Cardiac fibroblast (primary cell): ENCODE measurements at regions not wholly inside any gene's neighbourhood (a gene's known extent, or its start where the extent isn't known, plus 50 kb on each side); places are given as distances from the start of the nearest gene placed in this dataset.

Experiments
- DNase-seq, 2 donors: peaks; one replicate each; pipeline versions ENCODE4 v3.0.0 to v3.0.0-alpha.2; 2010; ENCODE audit warnings: low read depth in 2 of 2
- H3K4me3 ChIP-seq, 2 donors: replicated peaks in 1 of 2; 1 replicate in 1 of 2; 2 replicates in 1 of 2; pipeline ENCODE4 v1.5.1; 2011; ENCODE audit warnings: low read depth in 2 of 2, low read length in 2 of 2, mild to moderate bottlenecking in 2 of 2, moderate library complexity in 1 of 2
- TF ChIP-seq, protein P1 (sequence below): IDR thresholded peaks from one replicate; pipeline ENCODE4 v1.5.1; 2011; ENCODE audit warnings: low read depth, mild to moderate bottlenecking, low read length, inconsistent platforms

DNA sequence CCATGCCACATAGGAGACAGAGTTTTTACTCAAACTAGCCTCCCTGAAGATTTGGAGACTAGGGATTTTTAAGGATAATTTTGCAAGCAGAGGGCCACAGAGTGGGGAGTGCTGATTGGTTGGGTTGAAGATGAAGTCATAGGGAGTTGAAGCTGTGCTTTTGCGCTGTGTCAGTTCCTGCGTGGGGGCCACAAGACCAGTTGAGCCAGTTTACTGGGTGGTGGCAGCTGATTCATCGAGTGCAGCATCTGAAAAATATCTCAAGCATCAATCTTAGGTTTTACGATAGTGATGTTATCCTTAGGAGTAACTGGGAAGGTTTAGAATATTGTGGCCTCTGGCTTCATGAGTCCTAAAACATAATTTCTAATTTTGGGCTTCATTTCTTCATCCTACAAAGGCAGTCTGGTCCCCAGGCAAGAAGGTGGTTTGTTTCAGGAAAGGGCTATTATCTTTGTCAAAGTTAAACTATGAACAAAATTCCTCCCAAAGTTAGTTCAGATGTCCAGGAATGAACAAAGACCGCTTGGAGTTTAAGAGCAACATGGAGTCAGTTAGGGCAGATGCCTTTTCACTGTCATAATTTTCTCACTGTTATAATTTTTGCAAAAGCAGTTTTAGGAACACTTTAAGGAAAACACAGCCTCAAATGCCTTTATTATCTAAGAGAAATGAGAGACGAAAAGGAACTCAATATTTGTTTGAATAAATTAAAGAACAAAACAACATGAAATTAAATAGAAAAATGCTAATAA, 960.8 kb upstream of the PRKX start:
- no peak for DNase-seq
- H3K4me3 ChIP-seq = no peak overlapping the region
- TF ChIP-seq, protein P1, sequence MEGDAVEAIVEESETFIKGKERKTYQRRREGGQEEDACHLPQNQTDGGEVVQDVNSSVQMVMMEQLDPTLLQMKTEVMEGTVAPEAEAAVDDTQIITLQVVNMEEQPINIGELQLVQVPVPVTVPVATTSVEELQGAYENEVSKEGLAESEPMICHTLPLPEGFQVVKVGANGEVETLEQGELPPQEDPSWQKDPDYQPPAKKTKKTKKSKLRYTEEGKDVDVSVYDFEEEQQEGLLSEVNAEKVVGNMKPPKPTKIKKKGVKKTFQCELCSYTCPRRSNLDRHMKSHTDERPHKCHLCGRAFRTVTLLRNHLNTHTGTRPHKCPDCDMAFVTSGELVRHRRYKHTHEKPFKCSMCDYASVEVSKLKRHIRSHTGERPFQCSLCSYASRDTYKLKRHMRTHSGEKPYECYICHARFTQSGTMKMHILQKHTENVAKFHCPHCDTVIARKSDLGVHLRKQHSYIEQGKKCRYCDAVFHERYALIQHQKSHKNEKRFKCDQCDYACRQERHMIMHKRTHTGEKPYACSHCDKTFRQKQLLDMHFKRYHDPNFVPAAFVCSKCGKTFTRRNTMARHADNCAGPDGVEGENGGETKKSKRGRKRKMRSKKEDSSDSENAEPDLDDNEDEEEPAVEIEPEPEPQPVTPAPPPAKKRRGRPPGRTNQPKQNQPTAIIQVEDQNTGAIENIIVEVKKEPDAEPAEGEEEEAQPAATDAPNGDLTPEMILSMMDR = no peak

DNA sequence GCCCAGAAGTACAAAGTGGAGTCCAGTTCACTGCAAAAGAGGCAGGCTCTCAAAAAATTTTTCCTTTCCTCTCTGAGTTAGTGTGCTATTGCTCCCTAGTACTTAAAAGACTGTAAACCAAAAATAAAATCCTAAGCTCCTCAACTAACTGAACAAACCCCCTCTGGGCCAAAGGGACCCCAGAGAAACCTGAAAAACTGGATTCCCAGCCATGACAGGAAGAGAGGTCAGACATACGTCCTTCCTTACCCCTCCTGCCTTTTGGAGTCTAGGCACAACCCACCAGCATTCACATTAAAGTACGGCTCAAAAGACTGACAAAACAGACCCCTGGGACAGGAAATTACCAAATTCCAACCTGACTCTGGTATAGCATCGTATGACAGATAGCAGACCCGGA, 957.9 kb upstream of the PRKX start:
- no peak overlapping the region for H3K4me3 ChIP-seq
- no peak for DNase-seq
- TF ChIP-seq, protein P1 = no peak

DNA sequence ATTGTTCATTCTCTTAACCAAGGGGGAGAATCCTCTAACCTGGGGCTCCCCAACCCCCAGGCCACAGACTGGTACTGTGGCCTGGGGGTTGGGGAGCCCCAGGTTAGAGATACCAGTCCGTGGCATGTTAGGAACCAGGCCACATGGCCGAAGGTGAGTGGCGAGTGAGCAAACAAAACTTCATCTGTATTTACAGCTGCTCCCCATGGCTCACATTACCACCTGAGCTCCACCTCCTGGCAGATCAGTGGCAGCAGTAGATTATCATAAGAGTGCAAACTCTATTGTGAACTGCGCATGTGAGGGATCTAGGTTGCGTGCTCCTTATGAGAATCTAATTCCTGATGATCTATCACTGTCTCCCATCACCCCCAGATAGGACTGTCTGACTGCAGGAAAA, 957.2 kb upstream of the PRKX start:
- TF ChIP-seq, protein P1 = no peak
- no peak for DNase-seq
- no peak overlapping the region for H3K4me3 ChIP-seq

DNA sequence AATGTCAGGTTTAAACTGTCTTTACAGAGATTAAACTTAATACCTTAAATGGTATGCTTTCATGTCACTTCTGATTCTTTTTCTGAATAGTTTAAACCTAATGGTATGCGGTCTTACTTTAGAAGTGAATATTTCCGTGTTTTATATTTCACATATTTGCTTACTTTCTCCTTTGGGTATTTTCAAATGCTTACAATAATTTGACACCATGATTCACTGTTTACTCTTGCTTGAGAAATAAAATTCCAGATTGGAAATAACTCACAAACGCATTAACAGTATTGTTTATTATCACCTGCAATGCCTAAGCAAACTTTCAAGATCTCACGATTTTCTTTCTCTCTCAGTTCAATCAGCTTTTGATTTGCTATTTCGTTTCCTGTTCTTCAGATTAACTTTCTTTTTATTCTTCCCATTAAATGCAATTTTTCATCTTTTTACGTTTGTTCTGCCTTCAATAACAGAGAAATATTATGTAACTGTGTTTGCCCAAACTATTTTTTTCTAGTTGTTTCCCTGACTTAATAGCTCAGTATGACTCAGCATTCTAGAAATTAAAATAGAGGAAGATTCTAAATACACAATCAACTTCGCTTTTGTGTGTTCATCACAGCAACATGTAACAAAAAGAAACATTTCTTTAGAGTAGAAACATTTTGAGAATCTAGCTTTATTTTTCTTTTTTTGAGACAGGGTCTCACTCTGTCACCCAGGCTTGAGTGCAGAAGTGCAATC, 955.5 kb upstream of the PRKX start:
- TF ChIP-seq, protein P1 = no peak
- DNase-seq = no peak
- H3K4me3 ChIP-seq = no peak overlapping the region

DNA sequence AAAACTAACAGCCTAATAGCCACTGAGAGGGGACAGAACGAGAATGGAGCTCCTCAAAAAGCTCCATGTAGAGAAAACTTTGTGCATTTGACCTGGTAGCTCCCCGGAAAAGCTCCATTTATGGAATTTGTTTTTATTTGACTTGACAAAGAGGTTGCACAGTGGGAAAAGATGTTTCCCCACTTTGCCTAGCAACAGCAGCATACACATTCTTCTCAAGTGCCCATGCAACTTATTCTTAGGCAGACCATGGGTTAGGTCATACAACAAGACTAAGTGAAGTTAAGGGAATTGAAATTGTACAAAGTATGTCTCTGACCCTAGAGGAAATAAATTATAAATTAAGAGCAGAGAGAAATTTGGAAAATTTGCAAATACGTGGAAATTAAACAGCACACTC, 949.6 kb upstream of the PRKX start:
- no peak overlapping the region for H3K4me3 ChIP-seq
- TF ChIP-seq, protein P1 = no peak
- no peak for DNase-seq

DNA sequence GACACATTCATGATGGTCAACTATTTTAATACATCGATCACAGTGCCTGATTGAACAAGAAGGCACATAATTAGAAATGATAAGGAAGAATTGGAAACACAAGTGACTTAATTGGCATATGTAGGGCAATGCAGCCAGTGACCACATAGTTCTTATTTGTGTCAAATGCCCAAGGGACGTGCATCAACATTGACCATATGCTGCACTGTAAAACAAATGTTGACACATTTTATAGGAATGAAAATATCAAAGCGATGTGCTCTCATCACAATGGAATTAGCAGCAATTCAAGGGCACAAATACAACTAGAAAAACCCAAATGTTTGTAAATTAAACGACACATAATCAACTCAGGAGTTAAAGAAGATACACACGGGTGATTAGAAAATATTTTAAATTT, 948.3 kb upstream of the PRKX start:
- TF ChIP-seq, protein P1 = no peak
- H3K4me3 ChIP-seq = no peak overlapping the region

More for the DNA sequence above, 948.3 kb upstream of the PRKX start:
- no peak for DNase-seq
